ENCODE measurements at regions not wholly inside any gene's neighbourhood (a gene's known extent, or its start where the extent isn't known, plus 50 kb on each side); places are given as distances from the start of the nearest gene placed in this dataset.

DNA sequence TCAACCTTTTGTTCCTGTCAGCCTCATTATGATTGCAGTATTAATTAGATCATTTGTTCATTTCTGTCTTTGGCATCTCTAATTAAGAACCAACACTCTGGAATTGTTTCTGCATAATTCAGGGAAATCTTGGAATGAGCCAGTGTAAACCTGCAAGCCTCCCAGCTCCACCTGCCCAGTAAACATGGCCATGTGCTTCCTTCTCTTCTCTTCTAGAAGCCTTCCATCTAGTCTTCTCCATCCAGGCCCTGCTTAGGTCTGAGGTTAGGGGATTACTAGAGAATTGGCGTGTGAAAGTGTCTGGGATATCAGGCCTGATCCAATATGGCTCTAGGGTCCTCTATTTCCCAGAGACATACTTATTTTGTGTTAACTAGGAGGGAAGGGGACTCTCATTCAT is 528.0 kb downstream of the AACS start:
- DNase-seq = no peak

GRCh38 chr12:125604976-125605375 is 539.7 kb downstream of the AACS start:
- no peak for DNase-seq

DNA sequence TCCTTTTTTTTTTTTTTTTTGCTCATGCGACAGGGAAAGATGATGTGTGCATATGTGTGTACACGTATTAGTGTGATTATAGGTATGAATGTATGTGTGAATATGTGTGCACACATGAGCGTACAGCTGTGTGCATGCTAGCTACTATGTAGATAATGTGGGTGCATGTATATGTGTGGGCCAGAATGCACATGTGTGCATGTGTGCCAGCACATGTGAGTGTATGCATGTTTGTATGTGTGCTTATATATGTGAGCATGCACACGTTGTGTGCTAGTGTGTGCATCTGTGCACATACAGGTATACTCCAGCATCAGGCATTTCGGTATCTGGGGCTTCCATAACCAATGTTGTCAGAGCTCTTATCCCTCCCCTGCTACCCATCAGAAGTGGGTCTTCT is 541.1 kb downstream of the AACS start:
- no peak for DNase-seq

GRCh38 chr12:125610292-125610691 is 545.1 kb downstream of the AACS start:
- DNase-seq = no peak

- no peak for DNase-seq
These were observed 545.7 kb downstream of the AACS start for GRCh38 chr12:125610971-125611370.

GRCh38 chr12:125614058-125614457 is 548.8 kb downstream of the AACS start:
- no peak for DNase-seq

GRCh38 chr12:125619723-125620122 is 554.5 kb downstream of the AACS start:
- no peak for DNase-seq

GRCh38 chr12:125633686-125634085 is 568.5 kb downstream of the AACS start:
- no peak for DNase-seq

- no peak for DNase-seq
These were observed 569.6 kb downstream of the AACS start for GRCh38 chr12:125634813-125635212.

DNA sequence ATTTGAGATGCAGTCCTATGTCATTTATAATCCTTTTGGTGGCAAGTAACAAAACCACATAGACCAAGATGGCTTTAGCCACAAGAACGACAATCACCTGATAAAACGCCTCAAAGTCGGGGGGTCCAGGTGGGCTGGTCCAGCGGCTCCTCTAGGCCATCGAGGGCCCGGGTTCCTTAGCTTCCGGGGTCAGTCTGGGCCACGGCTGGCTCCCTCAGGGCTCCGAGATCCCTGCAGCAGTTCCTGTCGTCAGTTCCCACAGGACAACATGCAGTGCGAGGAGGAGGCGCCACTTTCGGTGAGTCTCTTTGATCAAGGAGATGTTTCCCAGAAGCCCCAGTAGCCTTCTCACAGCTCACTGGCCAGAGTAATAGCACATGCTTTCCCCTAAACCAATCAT is 574.6 kb downstream of the AACS start:
- DNase-seq = no peak

DNA sequence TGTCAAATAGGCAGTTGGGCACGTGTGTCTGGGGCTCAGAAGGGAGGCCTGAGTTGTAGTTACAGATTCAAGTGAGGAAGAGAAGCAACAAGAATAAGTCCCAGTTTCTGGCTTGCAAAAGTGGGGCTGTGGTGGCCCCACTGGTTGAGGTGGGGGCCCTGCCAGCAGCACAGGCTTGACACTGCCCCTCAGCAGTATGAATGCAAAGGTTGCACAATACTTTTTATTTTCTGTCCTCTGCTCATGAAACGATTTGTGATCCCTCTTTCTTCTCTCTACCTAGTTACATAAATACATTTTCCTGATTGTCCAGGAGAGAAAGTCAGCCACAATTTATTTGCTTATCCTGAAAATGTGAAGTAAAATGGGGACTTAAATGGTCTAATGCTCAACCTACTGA is 577.8 kb downstream of the AACS start:
- DNase-seq = no peak

DNA sequence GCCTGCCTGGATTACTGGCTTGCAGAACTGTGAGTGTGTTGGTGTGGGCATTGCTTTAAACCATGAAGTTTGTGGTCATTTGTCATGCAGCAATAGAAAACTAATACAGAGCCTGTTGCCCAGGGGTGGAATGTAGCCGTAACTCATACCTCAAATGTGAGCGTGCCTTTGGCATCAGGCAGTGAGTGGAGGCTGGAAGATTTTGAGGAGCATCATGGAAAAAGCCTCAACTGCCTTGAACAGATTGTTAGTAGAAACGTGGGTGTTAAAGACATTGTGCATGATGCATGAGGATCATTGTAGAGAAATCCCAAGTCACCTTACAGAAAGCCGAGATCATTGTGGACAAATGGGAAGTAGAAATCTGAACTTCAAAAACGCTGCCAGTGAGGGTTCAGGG is 580.5 kb downstream of the AACS start:
- no peak for DNase-seq

DNA sequence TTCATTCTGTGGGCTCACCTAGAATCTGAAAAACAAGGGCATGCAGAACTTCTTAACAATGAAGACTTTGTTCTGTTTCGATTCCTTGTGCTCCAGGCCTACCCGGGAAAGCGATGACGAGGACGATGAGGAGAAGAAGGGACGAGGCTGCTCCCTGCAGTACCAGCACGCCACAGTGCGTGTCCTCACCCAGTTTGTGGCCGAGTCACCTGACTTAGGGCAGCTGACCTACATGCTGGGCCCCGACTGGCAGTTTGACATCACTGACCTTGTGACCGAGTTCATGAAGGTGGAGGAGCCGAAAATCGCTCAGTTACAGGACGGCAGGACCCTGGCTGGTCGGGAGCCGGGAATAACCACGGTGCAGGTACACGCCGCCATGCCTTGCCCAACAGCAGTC is 585.4 kb downstream of the AACS start:
- DNase-seq = no peak

DNA sequence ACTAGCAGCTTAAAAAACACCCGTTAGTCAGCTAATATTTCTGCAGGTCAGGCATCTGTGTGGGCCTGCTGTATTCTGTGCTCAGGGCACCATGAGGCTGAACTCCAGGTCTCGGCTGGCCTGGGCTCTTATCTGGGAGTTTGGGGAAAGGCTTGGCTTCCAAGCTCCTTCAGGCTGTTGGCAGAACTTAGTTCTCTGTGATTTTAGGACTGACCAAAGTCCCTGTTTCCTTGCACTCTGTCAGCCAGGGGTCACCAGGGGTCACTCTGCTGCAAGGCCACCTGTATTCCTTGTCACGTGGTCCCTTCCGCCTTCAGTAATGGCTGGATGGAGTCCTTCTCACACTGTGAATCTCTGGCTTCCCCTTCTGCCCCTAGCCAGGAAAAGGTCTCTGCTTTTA is 586.4 kb downstream of the AACS start:
- no peak for DNase-seq

GRCh38 chr12:125652681-125653080 is 587.4 kb downstream of the AACS start:
- DNase-seq = no peak

GRCh38 chr12:125657681-125658080 is 592.4 kb downstream of the AACS start:
- no peak for DNase-seq

- DNase-seq = no peak
These were observed 609.5 kb downstream of the AACS start for GRCh38 chr12:125674554-125675338.

GRCh38 chr12:125676366-125676765 is 611.1 kb downstream of the AACS start:
- no peak for DNase-seq

- no peak for DNase-seq
These were observed 612.6 kb downstream of the AACS start for GRCh38 chr12:125677829-125678228.

DNA sequence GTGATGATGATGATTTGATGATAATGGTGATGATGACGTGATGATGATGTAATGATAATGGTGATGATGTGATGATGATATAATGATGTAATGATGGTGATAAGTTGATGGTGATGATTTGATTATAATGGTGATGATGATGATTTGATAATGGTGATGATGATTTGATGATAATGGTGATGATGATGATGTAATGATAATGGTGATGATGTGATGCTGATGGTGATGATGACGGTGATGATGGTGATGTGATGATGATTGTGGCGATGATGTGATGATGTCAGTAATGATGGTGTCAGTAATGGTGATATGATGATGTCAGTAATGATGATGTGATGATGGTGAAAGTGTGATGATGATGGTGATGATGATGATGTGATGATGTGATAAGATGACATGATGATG is 613.4 kb downstream of the AACS start:
- no peak for DNase-seq

DNA sequence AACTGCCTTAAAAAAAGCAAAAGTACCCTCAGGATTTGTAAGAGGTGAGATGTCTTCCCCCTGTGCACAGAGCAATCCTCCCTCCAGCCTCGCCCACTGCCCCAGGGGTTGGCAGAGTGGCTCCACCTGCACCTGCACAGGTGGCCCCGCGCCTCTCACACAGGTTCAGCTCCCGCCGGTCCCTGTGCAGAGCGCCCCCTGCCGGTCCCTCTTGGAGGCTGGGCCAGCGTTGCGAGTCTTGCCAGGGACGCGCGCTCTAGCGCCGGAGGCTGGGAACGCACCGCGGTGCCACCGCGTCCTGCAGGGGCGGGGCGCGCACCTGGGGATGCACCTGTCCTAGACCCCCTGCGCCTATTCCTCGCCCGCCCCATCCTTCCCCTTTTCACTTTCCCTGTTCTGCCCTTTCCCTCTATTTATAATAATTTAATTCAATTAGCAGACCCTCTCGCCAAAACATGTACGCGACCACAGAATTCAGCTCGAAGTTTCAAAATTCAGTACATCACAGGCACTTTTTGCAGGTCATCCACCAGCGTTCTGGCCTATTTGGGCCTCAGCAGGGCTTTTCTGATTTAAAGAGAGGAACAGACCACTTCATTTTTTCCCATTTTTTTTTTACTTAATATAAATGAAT is 618.6 kb downstream of the AACS start:
- no peak for DNase-seq

DNA sequence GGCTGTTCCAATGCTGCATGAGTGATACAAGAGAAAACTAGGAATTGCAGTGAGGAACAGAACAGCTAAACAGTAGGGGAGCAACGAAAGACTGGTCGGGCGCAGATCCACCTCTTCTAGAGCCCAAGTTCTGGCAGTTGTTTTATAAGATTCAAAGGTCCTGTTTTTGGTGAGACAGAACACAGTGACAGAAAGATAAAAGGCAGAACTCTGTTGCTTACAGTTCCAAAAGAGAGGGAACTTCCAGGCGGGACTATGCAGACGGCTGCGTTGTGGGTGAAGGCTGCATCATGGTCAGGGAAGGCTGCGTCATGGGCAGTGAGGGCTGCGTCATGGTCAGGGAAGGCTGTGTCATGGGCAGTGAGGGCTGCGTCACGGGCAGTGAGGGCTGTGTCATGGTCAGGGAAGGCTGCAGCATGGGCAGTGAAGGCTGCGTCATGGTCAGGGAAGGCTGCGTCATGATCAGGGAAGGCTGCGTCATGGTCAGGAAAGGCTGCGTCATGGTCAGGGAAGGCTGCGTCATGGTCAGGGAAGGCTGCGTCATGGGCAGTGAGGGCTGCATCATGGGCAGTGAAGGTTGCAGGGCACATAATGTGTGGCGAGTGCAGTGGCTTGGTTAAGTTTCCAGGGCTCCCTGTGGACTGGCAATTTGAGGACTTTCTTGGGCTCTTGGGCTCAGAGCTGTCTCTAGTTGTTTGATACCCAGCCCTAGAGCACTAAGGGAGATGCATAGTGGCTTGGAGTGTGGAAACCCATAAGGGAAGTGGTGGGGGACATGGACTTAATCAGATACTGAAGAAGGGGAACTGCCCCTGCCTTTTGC is 619.9 kb downstream of the AACS start:
- DNase-seq = no peak

DNA sequence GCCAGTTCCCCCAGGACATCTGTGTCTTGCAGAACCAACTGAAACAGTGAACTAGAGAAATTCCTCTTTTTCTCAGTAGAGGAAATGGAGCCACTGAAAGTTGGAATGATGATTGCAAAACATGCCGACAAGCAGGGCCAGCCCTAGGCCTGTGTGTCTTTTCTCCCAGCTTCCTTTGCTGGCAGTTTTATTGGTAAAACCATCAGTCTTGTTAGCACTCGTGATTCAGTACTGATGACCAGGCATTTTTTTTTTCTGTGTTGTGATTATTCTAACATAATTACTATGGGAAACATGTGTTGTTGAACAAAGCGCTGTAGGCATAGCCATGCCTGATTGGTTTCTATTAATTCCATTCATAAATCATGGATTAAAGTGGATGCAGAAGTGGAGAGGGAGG is 620.7 kb downstream of the AACS start:
- no peak for DNase-seq

DNA sequence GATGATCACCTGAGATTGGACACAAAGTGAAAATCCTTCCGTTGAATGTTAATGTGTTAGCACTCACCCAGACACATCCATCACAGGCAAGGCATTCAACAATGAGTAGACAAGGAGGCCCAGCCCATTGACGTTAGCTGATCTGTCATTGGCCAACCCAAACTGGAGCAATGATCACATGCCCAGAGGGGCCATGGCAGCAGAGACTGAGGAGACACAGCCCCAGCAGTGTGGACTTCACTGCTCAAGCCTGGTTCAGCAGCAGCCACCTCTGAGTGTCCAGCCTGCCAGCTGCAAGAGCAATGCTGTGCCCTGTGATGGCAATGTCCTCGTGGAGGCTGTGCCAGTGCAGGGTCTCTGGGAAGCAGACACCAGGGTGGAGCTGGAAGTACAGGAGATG is 622.2 kb downstream of the AACS start:
- no peak for DNase-seq
